GM23248 (cell line): ENCODE measurements at regions not wholly inside any gene's neighbourhood (a gene's known extent, or its start where the extent isn't known, plus 50 kb on each side); places are given as distances from the start of the nearest gene placed in this dataset.

ENCODE experiments used
- DNase-seq: peaks from one replicate; pipeline ENCODE4 v3.0.0-alpha.2; 2015
- H2AFZ ChIP-seq: fragments of 200-600 bp; sonication (generic); 2 replicates; pipeline ENCODE4 v1.6.1; 2016; ENCODE audit warnings: antibody characterized with exemption
- H3F3A ChIP-seq: fragments of 200-600 bp; sonication (generic); 2 replicates; pipeline ENCODE4 v1.6.1; 2016; ENCODE audit warnings: mild to moderate bottlenecking, antibody characterized with exemption, mixed run types; ENCODE audit not compliant: insufficient read depth
- H3K27ac ChIP-seq: fragments of 200-600 bp; sonication (generic); 2 replicates; pipeline ENCODE4 v1.5.1; 2016; ENCODE audit warnings: mild to moderate bottlenecking
- H3K27me3 ChIP-seq: fragments of 200-600 bp; sonication (generic); replicated peaks from 2 replicates; pipeline ENCODE4 v1.6.1; 2016; ENCODE audit warnings: mild to moderate bottlenecking; ENCODE audit not compliant: insufficient read depth
- H3K36me3 ChIP-seq: fragments of 200-600 bp; sonication (generic); 2 replicates; pipeline ENCODE4 v1.6.1; 2016; ENCODE audit warnings: low read depth, mild to moderate bottlenecking
- H3K4me1 ChIP-seq: fragments of 200-600 bp; sonication (generic); 2 replicates; pipeline ENCODE4 v1.6.1; 2016; ENCODE audit warnings: mild to moderate bottlenecking; ENCODE audit not compliant: insufficient read depth
- H3K4me2 ChIP-seq: fragments of 200-600 bp; sonication (generic); one replicate; pipeline ENCODE4 v1.6.1; 2016; ENCODE audit warnings: mild to moderate bottlenecking; ENCODE audit not compliant: unreplicated experiment
- H3K4me3 ChIP-seq: fragments of 200-600 bp; sonication (generic); 2 replicates; pipeline ENCODE4 v1.5.1; 2016; ENCODE audit warnings: mild to moderate bottlenecking
- H3K79me2 ChIP-seq: fragments of 200-600 bp; sonication (generic); 2 replicates; pipeline ENCODE4 v1.6.1; 2016; ENCODE audit warnings: mild to moderate bottlenecking; ENCODE audit not compliant: insufficient read depth
- H3K9ac ChIP-seq: fragments of 200-600 bp; sonication (generic); 2 replicates; pipeline ENCODE4 v1.6.1; 2016; ENCODE audit warnings: mild to moderate bottlenecking
- H3K9me2 ChIP-seq: fragments of 200-600 bp; sonication (generic); 2 replicates; pipeline ENCODE4 v1.6.1; 2016; ENCODE audit warnings: mixed run types, mild to moderate bottlenecking, moderate library complexity; ENCODE audit not compliant: insufficient read depth
- H3K9me3 ChIP-seq: fragments of 200-600 bp; sonication (generic); one replicate; pipeline ENCODE4 v1.6.1; 2017; ENCODE audit warnings: low read depth
- H4K20me1 ChIP-seq: fragments of 200-600 bp; sonication (generic); 2 replicates; pipeline ENCODE4 v1.6.0; 2016; ENCODE audit not compliant: insufficient read depth
- EZH2 ChIP-seq: fragments of 200-600 bp; sonication (generic); IDR thresholded peaks from 2 replicates; pipeline ENCODE4 v1.6.1; 2018; ENCODE audit warnings: antibody characterized with exemption, mild to moderate bottlenecking; ENCODE audit not compliant: insufficient read depth, poor library complexity, severe bottlenecking
- EZH2phosphoT487 ChIP-seq: fragments of 200-600 bp; sonication (generic); IDR thresholded peaks from 2 replicates; pipeline ENCODE4 v1.6.1; 2018; ENCODE audit warnings: antibody characterized with exemption, moderate library complexity, mild to moderate bottlenecking, low read depth; ENCODE audit not compliant: insufficient read depth
- WGBS, 2 experiments: methylation state at CpG; one replicate each; pipeline ENCODE4 v1.1.6; 2015 to 2017; ENCODE audit warnings: low lambda C conversion rate in 2 of 2, low coverage in 1 of 2; ENCODE audit errors: missing lambda C conversion rate in 2 of 2; 5-methylcytosine and 5-hydroxymethylcytosine counted together
- in situ Hi-C: fragments of 300-500 bp; cut with MboI; formaldehyde crosslinking; loops from 2 replicates; pipeline ENCODE4 v1.15.0; 2020

- Histone ChIP-seq H3K9me3 (no peaks in the 10 kb centered on the region), H3K27me3 (no peaks in the 10 kb centered on the region), H4K20me1 (no peaks in the 10 kb centered on the region), H3K4me2 (no peak overlapping the region), H3K27ac (no peak overlapping the region), H3F3A (no peaks in the 10 kb centered on the region), H3K9ac (no peak overlapping the region), H3K9me2 (no peaks in the 10 kb centered on the region), H3K79me2 (no peaks in the 10 kb centered on the region), H3K4me1 (peaks cover 10% of the 10 kb centered on the region; the same call in 1 of the 2 replicates), H3K36me3 (no peaks in the 10 kb centered on the region), H2AFZ (no peak overlapping the region), H3K4me3 (no peak overlapping the region)
- no peak for DNase-seq
- TF ChIP-seq EZH2: no peak
- TF ChIP-seq EZH2phosphoT487: no peak
- in situ Hi-C loops: no loop called here
- 22 to 32% methylated on average over 8 of the region's 8 CpGs for WGBS, 2 experiments
These were observed 278.5 kb upstream of the TENM3 start for GRCh38 chr4:181964731-181965130.

GRCh38 chr4:181966104-181966551, 277.1 kb upstream of the TENM3 start:
- H3K4me2 ChIP-seq: no peak overlapping the region

DNA sequence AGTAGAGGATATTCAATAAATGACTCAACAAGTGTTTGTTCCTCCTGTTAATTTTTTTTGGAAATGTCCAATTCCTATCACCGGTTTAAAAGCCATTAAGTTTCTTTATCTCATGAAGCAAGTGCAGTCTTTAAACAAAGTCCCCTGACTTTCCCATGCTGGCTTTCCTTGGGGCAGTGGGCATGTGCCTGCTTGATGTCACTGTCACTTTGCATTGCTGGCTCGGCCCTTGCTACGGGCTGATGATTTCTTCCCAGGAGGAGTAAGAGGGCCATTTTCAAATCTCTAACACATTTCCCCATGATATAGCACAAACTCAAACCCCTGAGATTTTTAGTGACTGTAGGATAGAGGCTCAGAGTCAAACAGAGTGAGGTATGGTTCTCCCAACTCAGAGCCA, 275.8 kb upstream of the TENM3 start:
- no peak for TF ChIP-seq EZH2
- TF ChIP-seq EZH2phosphoT487: no peak
- Histone ChIP-seq H3F3A (no peaks in the 10 kb centered on the region), H3K4me1 (peaks cover 10% of the 10 kb centered on the region; the same call in 1 of the 2 replicates), H3K9me2 (no peaks in the 10 kb centered on the region), H3K9me3 (no peaks in the 10 kb centered on the region), H3K4me3 (no peak overlapping the region), H2AFZ (no peak overlapping the region), H3K27ac (no peak overlapping the region), H3K27me3 (no peaks in the 10 kb centered on the region), H3K9ac (no peak overlapping the region), H4K20me1 (no peaks in the 10 kb centered on the region), H3K4me2 (no peak overlapping the region), H3K36me3 (no peaks in the 10 kb centered on the region), H3K79me2 (no peaks in the 10 kb centered on the region)
- in situ Hi-C loops: no loop called here
- WGBS, 2 experiments: 42 to 45% methylated on average over 3 of the region's 3 CpGs
- no peak for DNase-seq

More at GRCh38 chr4:181966104-181966551, 277.1 kb upstream of the TENM3 start:
- TF ChIP-seq EZH2phosphoT487 (no peak), EZH2 (no peak)
- Histone ChIP-seq H3F3A (no peaks in the 10 kb centered on the region), H2AFZ (no peak overlapping the region), H3K79me2 (no peaks in the 10 kb centered on the region), H3K4me1 (peaks cover 10% of the 10 kb centered on the region; the same call in 1 of the 2 replicates), H3K27me3 (no peaks in the 10 kb centered on the region), H3K27ac (no peak overlapping the region), H3K4me3 (no peak overlapping the region), H4K20me1 (no peaks in the 10 kb centered on the region), H3K36me3 (no peaks in the 10 kb centered on the region), H3K9ac (no peak overlapping the region), H3K9me3 (no peaks in the 10 kb centered on the region), H3K9me2 (no peaks in the 10 kb centered on the region)
- peak; percentile 47 for DNase-seq
- WGBS, 2 experiments: 26 to 35% methylated on average over 1 of the region's 1 CpG
- in situ Hi-C loops: no loop called here

GRCh38 chr4:181968371-181968770, 274.8 kb upstream of the TENM3 start:
- Histone ChIP-seq H3K4me1 (peaks cover 10% of the 10 kb centered on the region; the same call in 1 of the 2 replicates), H3K4me3 (no peak overlapping the region), H3K4me2 (no peak overlapping the region), H3K27ac (no peak overlapping the region), H3K27me3 (no peaks in the 10 kb centered on the region), H3K9ac (no peak overlapping the region), H3K9me3 (no peaks in the 10 kb centered on the region), H3K79me2 (no peaks in the 10 kb centered on the region), H2AFZ (no peak overlapping the region), H3F3A (no peaks in the 10 kb centered on the region), H4K20me1 (no peaks in the 10 kb centered on the region), H3K36me3 (no peaks in the 10 kb centered on the region), H3K9me2 (no peaks in the 10 kb centered on the region)
- DNase-seq: peak; percentile 60
- TF ChIP-seq EZH2phosphoT487 (no peak), EZH2 (no peak)
- in situ Hi-C loops: no loop called here
- WGBS, 2 experiments: 25 to 30% methylated on average over 6 of the region's 6 CpGs

DNA sequence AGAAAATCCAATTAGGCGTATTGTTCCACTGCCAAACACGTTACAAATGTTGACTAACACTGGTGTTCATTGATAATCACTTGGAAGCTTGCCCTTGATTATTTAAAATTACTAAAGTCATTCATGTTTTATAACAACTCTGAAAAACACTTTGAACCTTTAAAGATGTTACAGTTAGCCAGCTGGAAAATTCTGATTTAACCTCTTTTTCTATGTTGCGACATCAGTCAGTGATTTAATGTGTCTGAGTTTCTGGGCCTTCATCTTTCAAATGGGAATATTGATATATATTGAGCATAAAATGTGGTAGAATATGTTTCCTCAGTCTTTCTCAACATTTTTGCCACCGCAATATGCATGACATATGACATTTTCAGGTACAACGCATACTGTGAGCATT, 274.1 kb upstream of the TENM3 start:
- no peaks in the 10 kb centered on the region for H3F3A ChIP-seq
- H4K20me1 ChIP-seq: no peaks in the 10 kb centered on the region
- no peak for DNase-seq
- whole genome bisulfite sequencing, 2 experiments: 47 to 48% methylated on average over 5 of the region's 5 CpGs
- H3K4me2 ChIP-seq: no peak overlapping the region
- no peak overlapping the region for H2AFZ ChIP-seq
- H3K27ac ChIP-seq: no peak overlapping the region
- TF ChIP-seq EZH2phosphoT487 (no peak), EZH2 (no peak)
- no peaks in the 10 kb centered on the region for H3K9me3 ChIP-seq
- no peaks in the 10 kb centered on the region for H3K27me3 ChIP-seq
- H3K36me3 ChIP-seq: no peaks in the 10 kb centered on the region
- H3K9me2 ChIP-seq: no peaks in the 10 kb centered on the region
- peaks cover 10% of the 10 kb centered on the region; the same call in 1 of the 2 replicates for H3K4me1 ChIP-seq
- in situ Hi-C loops: no loop called here
- no peaks in the 10 kb centered on the region for H3K79me2 ChIP-seq
- H3K4me3 ChIP-seq: no peak overlapping the region
- H3K9ac ChIP-seq: no peak overlapping the region
